G401 (cell line): ENCODE measurements at regions not wholly inside any gene's neighbourhood (a gene's known extent, or its start where the extent isn't known, plus 50 kb on each side); places are given as distances from the start of the nearest gene placed in this dataset.

Experiments used
- DNase-seq: peaks from one replicate; pipeline ENCODE4 v3.0.0-alpha.2; 2015; ENCODE audit warnings: low spot score
- in situ Hi-C: cut with HindIII; loops from 2 replicates; pipeline ENCODE4 v1.10.0; 2016; ENCODE audit warnings: low sequenced_read_pairs, mixed read lengths

DNA sequence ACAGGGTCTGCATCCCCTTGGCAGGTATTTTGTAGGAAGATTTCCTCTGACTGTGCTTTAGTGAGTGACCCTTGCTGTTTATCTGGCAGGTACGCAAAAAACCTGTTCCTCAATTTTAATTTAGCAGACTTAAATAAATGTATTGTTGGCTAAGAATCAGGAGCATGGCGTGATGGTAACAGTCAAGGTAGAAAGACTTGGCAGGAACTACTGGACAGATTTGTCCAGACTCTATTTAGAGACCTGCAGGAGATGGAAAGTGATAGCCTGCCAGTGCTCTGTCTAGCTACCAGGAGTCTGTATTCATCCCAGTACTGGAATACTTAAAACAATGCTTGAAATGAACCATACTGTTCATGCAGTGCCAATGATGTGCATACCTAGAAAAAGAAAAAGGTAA lies 78.8 kb upstream of the MAST4 start:
- in situ Hi-C loops = no loop called here

DNA sequence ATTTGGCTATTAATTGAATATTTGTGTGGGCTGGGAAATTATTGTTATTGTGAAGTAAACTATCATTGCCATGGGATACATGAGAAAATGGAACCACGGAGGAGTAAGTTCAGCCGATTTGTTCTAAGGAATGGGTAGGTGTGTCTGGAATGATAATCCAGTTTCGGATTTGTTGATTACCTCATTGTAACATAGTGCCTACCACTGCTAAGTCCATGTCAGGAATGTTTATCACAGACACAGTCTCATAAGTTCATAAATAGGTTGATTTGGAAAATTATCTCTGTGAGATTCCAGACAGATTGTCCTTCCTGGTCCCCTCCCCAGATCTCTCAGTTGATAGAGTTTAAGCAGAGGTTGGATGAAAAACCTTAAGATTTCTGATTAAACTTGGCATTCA lies 78.1 kb upstream of the MAST4 start:
- in situ Hi-C loops = no loop called here
- DNase-seq = no peak

More for the DNA sequence above, 78.8 kb upstream of the MAST4 start:
- peak; percentile 98 for DNase-seq

DNA sequence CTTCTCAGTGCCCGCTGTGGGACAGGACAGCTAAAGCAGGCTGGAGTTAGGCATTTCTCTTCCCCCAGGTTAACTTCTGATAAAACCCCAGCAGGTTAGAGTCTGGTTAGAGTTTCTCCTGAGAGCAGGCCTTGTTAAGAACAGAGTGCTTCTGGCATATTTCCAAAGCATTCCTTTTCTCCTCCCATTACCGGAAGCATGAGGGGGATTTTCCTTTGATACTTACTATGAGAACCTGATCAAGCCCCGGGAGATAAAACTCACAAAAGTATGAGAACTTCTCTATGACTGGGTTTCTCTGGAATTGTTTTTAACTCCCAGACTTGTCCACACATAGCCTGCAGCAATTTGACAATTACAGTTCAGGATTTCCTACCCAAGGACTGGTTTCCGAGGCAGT lies 77.4 kb upstream of the MAST4 start:
- DNase-seq = no peak
- in situ Hi-C loops = no loop called here

DNA sequence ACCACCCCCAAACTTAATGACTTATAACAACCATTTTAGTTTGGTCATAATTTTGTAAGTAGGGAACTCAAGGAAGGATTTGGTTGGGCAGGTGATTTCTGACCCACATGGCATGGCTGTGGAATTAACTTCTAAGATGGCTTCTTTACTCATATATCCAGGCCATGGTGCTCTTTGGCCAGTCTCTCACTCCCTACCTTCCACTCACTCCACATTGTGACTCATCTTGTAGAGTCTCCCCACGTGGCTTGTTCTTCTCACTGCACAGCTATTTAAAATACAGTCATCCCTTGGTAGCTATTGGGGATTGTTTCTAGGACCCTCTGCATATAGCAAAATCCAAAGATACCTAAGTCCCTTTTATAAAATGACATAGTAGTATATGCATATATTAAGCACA lies 76.6 kb upstream of the MAST4 start:
- DNase-seq = no peak
- in situ Hi-C loops = no loop called here

DNA sequence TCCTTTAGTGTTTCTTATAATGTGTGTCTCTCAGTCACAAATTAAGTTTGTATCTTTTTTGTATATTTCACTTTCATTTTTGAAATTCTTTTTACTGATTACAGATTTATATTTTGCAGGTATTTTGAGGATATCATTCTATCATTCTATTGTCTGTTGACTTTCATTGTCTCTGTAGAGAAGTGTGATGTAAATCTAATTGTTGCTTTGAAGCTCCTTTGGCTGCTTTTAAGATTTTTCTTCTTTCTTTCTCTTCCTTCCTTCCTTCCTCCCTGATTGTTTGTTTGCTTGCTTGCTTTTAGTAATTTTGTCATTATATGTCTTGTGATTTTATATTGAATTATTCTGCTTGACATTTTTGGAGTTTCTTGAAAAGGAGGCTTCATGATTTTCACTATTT lies 75.3 kb upstream of the MAST4 start:
- DNase-seq = no peak
- in situ Hi-C loops = no loop called here

DNA sequence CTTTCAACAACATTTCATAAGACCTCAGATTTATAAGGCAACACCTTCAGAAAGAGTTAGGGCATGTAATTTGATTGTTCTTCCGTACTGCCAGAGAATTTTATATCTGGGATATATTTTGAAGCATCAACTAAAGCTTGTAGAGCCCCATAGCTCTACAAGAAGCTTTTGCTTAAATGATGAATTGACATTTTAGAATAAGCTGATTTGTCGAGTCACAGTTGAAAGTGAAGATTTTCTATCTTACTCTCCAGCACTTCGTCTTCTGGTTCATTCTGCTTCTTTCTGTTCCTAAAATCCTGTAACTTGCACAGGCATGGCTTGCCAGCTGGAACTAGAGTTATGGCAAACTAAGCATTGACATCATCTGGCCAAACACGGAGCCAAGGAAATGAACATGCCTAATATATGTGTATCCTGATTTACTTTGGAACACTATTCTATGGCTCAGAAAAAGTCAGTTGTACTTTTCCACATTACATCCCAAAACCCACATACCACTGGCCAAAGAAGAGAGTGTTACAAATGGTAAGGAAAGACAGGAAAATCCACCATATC lies 68.6 kb upstream of the MAST4 start:
- in situ Hi-C loops = no loop called here
- no peak for DNase-seq

DNA sequence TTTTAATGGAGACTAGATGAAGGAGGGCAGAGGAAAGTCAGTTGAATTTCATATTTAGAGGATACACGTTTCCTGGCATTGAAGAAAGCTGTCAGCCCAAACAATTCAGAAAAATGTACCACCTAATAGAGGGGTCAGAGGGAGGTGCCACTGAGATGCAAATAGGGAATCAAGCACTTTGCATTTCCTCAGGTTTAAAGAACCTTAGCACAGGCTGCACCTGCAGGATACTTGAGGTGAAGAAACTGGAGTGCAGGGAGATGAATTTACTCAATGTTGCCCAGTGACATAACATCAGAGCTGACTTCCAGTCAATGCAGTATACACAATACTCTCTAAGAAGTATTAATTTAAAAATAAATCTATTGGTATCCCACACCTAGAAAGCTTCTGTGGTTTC lies 67.0 kb upstream of the MAST4 start:
- in situ Hi-C loops = no loop called here
- DNase-seq = no peak

DNA sequence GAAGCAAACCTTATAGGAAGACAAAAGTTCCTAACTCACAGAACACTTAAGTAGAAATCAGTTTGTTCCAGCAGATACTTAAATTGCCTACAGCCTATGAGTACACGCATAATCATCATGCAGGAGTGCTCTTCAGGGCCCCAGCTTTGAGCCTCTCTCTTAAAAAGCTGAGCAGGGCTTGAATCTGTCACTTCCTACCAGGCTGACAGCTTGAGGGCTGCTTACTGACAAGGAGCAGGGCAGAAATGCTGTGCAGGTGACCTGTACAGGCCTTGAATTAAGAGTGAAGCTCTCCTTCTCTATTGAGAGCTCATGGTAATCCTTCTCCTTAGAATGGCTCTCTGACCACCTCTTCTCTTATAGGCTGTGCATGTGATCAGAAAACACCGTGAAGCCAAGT lies 66.5 kb upstream of the MAST4 start:
- DNase-seq = no peak
- in situ Hi-C loops = no loop called here

DNA sequence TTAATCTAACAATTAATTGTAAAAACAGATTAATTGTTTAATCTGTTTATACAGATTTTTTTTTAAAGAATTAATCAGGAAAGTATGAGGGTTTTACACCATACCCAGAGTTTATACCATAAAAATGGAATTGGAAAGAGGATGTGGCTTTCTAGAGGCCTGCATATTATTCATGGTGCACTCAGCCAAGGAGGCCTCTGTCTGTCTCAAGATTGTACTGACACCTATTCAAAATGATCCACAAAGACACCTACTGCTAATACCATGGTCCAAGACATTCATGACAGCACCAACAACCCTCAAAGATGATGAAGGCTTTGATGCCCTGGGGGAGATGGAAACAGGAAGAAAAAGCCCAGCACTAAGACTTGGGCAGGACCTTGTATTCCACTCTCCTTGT lies 58.1 kb upstream of the MAST4 start:
- no peak for DNase-seq
- in situ Hi-C loops = no loop called here

DNA sequence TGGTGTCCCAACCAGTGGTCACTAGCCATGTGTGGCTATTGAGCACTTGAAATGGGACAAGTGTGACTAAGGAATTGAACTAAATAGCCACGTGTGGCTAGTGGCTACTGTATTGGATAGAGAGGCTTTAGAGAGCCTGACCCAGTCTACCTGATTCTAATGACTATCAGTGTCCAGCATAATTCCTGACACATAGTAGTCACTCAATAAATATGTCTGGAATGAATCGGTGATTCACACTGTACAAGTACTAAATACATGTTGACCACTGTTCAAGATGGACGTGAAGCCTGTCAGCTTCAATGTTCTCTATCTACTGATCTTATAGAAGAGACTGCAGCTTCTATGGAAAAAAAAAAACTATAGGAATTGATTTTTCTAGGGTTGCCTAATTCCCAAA lies 57.7 kb upstream of the MAST4 start:
- in situ Hi-C loops = no loop called here

DNA sequence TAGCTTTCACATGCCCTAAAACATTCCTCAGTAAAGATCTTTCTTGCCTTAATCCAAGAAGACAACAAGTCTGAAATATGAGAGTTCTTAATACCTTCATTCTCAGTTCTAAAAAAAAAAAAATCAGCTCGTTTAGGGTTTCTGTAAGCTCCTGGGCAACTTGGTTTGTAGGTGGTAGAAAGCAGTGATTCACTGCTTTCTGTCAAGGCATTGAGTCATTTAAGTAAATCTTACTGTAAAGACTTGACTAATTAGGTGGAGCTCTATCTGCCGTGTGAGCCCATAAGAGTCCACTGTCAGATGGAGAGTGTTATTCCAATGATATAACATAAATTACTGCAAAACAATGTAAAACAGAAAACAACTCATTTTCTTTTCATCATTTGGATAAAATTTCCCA lies 56.1 kb upstream of the MAST4 start:
- in situ Hi-C loops = no loop called here

More for the DNA sequence above, 57.7 kb upstream of the MAST4 start:
- no peak for DNase-seq

DNA sequence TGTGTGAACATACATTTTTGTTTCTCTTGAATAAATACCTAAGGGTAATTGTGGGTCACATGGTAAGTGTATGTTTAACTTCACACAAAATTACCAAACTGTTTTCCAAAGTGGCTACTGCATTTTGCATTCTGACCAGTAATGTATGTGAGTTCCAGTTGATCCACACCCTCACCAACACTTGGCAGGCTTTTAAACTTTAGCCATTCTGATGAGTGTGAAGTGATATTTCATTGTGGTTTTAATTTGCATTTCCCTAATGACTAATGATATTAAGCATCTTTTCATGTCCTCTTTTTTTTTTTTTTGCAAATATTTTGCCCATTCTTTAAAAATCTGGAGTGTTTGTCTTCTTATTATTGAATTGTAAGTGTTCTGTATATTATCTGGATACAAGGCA lies 53.5 kb upstream of the MAST4 start:
- in situ Hi-C loops = no loop called here
- DNase-seq = no peak

More for the DNA sequence above, 56.1 kb upstream of the MAST4 start:
- no peak for DNase-seq
